PFSK-1 (cell line): ENCODE measurements at regions not wholly inside any gene's neighbourhood (a gene's known extent, or its start where the extent isn't known, plus 50 kb on each side); places are given as distances from the start of the nearest gene placed in this dataset.

Experiments used
- POLR2AphosphoS5 ChIP-seq: IDR thresholded peaks from 2 replicates; pipeline ENCODE4 v1.6.1; 2012; ENCODE audit warnings: low read depth, mild to moderate bottlenecking, control low read depth, low read length, moderate library complexity
- TAF1 ChIP-seq: IDR thresholded peaks from 2 replicates; pipeline ENCODE4 v1.6.1; 2012; ENCODE audit warnings: low read length, control low read depth, borderline replicate concordance; ENCODE audit not compliant: insufficient read depth

GRCh38 chr2:234242459-234242836 lies 191.9 kb downstream of the SPP2 start:
- TF ChIP-seq TAF1 (no peak), POLR2AphosphoS5 (no peak)
